ENCODE measurements at regions not wholly inside any gene's neighbourhood (a gene's known extent, or its start where the extent isn't known, plus 50 kb on each side); places are given as distances from the start of the nearest gene placed in this dataset.
"Not testable (repeated sequence)": the region's sequence is repeated elsewhere in the genome, so short reads cannot be mapped to it uniquely, and the experiment has no call there.

- DNase-seq (ENCODE audit: low spot score): no peak
- TF ChIP-seq CTCF (IDR thresholded peaks at IDR 0.05; ENCODE audit: extremely low read depth, missing control alignments): no peak
These were observed 337.4 kb downstream of the TCERG1L start for GRCh38 chr10:130974166-130974565.

GRCh38 chr10:130975351-130975750, 336.2 kb downstream of the TCERG1L start:
- not testable (repeated sequence) for DNase-seq (ENCODE audit: low spot score)

GRCh38 chr10:130982802-130983201, 328.7 kb downstream of the TCERG1L start:
- no peak for DNase-seq (ENCODE audit: low spot score)
- TF ChIP-seq CTCF (IDR thresholded peaks at IDR 0.05; ENCODE audit: extremely low read depth, missing control alignments): no peak

- no peak for DNase-seq (ENCODE audit: low spot score)
- TF ChIP-seq CTCF (IDR thresholded peaks at IDR 0.05; ENCODE audit: extremely low read depth, missing control alignments): no peak
These were observed 327.8 kb downstream of the TCERG1L start for GRCh38 chr10:130983749-130984148.

- no peak for TF ChIP-seq CTCF (IDR thresholded peaks at IDR 0.05; ENCODE audit: extremely low read depth, missing control alignments)
- no peak for DNase-seq (ENCODE audit: low spot score)
These were observed 326.8 kb downstream of the TCERG1L start for GRCh38 chr10:130984686-130985085.

GRCh38 chr10:130985158-130985753, 326.3 kb downstream of the TCERG1L start:
- DNase-seq (ENCODE audit: low spot score): no peak
- no peak for TF ChIP-seq CTCF (IDR thresholded peaks at IDR 0.05; ENCODE audit: extremely low read depth, missing control alignments)

GRCh38 chr10:130986846-130987245, 324.7 kb downstream of the TCERG1L start:
- no peak for TF ChIP-seq CTCF (IDR thresholded peaks at IDR 0.05; ENCODE audit: extremely low read depth, missing control alignments)

GRCh38 chr10:130987401-130987800, 324.1 kb downstream of the TCERG1L start:
- no peak for DNase-seq (ENCODE audit: low spot score)
- TF ChIP-seq CTCF (IDR thresholded peaks at IDR 0.05; ENCODE audit: extremely low read depth, missing control alignments): no peak

More at GRCh38 chr10:130986846-130987245, 324.7 kb downstream of the TCERG1L start:
- no peak for DNase-seq (ENCODE audit: low spot score)
